ENCODE measurements at regions not wholly inside any gene's neighbourhood (a gene's known extent, or its start where the extent isn't known, plus 50 kb on each side); places are given as distances from the start of the nearest gene placed in this dataset.

DNA sequence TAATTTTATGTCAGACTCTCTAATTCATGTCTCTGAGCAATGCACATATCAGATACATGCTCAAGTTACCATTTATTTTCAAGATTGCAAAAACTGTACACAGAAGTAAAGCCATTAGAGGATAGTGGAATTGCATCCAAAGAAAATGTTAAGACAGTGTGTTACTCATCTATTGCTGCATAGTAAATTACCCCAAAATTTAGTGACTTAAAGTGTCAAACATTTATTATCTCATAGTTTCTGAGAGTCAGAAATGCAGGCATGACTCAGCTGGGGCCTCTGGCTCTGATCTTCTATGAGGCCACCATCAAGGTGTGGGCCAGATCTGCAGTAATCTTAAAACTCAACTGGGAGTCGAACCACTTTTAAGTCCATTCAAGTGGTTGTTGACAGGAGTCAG lies 275.2 kb downstream of the QDPR start:
- no peaks in the 10 kb centered on the region for H3K9me3 ChIP-seq (ENCODE audit: control insufficient read depth, low read depth, low read length)
- no peaks in the 10 kb centered on the region for H3K36me3 ChIP-seq (ENCODE audit: control insufficient read depth in 2 of 2, extremely low read depth in 1 of 2, insufficient read depth in 2 of 2, low read length in 2 of 2)
- no peaks in the 10 kb centered on the region for H3K9me1 ChIP-seq (ENCODE audit: control insufficient read depth, extremely low read depth, insufficient read depth, low read length)
- H3K4me1 ChIP-seq (ENCODE audit: control insufficient read depth, extremely low read depth, insufficient read depth, low read length), result no peaks in the 10 kb centered on the region
- no peak overlapping the region for H3K9ac ChIP-seq (ENCODE audit: control insufficient read depth, extremely low read depth, insufficient read depth, low read length)
- FAIRE-seq, result no peak
- H3K4me2 ChIP-seq (ENCODE audit: control insufficient read depth, extremely low read depth, insufficient read depth, low read depth, low read length), result no peak overlapping the region
- H3K27me3 ChIP-seq (ENCODE audit: control insufficient read depth, extremely low read depth, insufficient read depth, low read length), result no peaks in the 10 kb centered on the region
- H4K20me1 ChIP-seq (ENCODE audit: control insufficient read depth, extremely low read depth, insufficient read depth, low read length), result no peaks in the 10 kb centered on the region
- dilution Hi-C loops (cut with MboI; ENCODE audit: extremely low pct_ligation_motif_present, low sequenced_read_pairs), result no loop called here
- H3K4me3 ChIP-seq (ENCODE audit: control insufficient read depth in 2 of 3, extremely low read depth in 1 of 3, insufficient read depth in 2 of 3, low read depth in 1 of 3, low read length in 3 of 3), result no peak overlapping the region
- no peak for TF ChIP-seq EZH2 (IDR thresholded peaks at IDR 0.05; ENCODE audit: low read length)
- TF ChIP-seq, protein P1, sequence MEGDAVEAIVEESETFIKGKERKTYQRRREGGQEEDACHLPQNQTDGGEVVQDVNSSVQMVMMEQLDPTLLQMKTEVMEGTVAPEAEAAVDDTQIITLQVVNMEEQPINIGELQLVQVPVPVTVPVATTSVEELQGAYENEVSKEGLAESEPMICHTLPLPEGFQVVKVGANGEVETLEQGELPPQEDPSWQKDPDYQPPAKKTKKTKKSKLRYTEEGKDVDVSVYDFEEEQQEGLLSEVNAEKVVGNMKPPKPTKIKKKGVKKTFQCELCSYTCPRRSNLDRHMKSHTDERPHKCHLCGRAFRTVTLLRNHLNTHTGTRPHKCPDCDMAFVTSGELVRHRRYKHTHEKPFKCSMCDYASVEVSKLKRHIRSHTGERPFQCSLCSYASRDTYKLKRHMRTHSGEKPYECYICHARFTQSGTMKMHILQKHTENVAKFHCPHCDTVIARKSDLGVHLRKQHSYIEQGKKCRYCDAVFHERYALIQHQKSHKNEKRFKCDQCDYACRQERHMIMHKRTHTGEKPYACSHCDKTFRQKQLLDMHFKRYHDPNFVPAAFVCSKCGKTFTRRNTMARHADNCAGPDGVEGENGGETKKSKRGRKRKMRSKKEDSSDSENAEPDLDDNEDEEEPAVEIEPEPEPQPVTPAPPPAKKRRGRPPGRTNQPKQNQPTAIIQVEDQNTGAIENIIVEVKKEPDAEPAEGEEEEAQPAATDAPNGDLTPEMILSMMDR (optimal IDR thresholded peaks at IDR 0.05 in 1 of 3, IDR thresholded peaks at IDR 0.05 in 1 of 3, conservative IDR thresholded peaks at IDR 0.05 in 1 of 3; ENCODE audit: extremely low read depth in 1 of 3, insufficient read depth in 2 of 3, low read length in 3 of 3), result no peak
- H3K79me2 ChIP-seq (ENCODE audit: control insufficient read depth, insufficient read depth, low read length), result no peaks in the 10 kb centered on the region
- H2AFZ ChIP-seq (ENCODE audit: control insufficient read depth, low read length), result no peak overlapping the region
- no peak overlapping the region for H3K27ac ChIP-seq (ENCODE audit: control insufficient read depth, insufficient read depth, low read length)
- no peak for DNase-seq (ENCODE audit: low read depth, low spot score)

DNA sequence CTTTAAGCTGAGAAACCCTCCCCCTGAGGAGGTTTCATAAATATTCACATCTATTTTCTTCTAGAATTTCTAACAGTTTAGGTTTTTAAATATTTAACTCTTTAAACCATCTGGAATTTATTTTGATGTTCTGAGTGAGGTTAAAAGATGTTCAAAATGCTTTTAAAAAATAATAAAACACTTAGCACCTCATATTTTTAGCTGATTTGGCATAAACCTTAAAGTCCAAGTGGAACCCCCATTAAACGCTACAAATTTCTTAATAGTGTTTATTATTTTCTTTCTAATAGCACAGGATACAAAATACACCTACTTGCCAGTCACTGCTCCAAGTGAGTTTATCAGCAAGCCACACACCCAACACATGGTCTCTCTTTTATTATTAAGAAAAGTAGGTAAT lies 277.2 kb downstream of the QDPR start:
- Histone ChIP-seq H3K36me3 (ENCODE audit: control insufficient read depth in 2 of 2, extremely low read depth in 1 of 2, insufficient read depth in 2 of 2, low read length in 2 of 2) (no peaks in the 10 kb centered on the region), H3K4me2 (ENCODE audit: control insufficient read depth, extremely low read depth, insufficient read depth, low read depth, low read length) (no peak overlapping the region), H3K9me3 (ENCODE audit: control insufficient read depth, low read depth, low read length) (no peaks in the 10 kb centered on the region), H3K9me1 (ENCODE audit: control insufficient read depth, extremely low read depth, insufficient read depth, low read length) (no peaks in the 10 kb centered on the region), H3K27me3 (ENCODE audit: control insufficient read depth, extremely low read depth, insufficient read depth, low read length) (no peaks in the 10 kb centered on the region), H3K27ac (ENCODE audit: control insufficient read depth, insufficient read depth, low read length) (no peak overlapping the region), H3K4me3 (ENCODE audit: control insufficient read depth in 2 of 3, extremely low read depth in 1 of 3, insufficient read depth in 2 of 3, low read depth in 1 of 3, low read length in 3 of 3) (no peak overlapping the region), H4K20me1 (ENCODE audit: control insufficient read depth, extremely low read depth, insufficient read depth, low read length) (no peaks in the 10 kb centered on the region), H3K9ac (ENCODE audit: control insufficient read depth, extremely low read depth, insufficient read depth, low read length) (no peak overlapping the region), H2AFZ (ENCODE audit: control insufficient read depth, low read length) (no peak overlapping the region), H3K79me2 (ENCODE audit: control insufficient read depth, insufficient read depth, low read length) (no peaks in the 10 kb centered on the region), H3K4me1 (ENCODE audit: control insufficient read depth, extremely low read depth, insufficient read depth, low read length) (no peaks in the 10 kb centered on the region)
- no peak for FAIRE-seq
- no peak for TF ChIP-seq EZH2 (IDR thresholded peaks at IDR 0.05; ENCODE audit: low read length)
- TF ChIP-seq, protein P1 (optimal IDR thresholded peaks at IDR 0.05 in 1 of 3, IDR thresholded peaks at IDR 0.05 in 1 of 3, conservative IDR thresholded peaks at IDR 0.05 in 1 of 3; ENCODE audit: extremely low read depth in 1 of 3, insufficient read depth in 2 of 3, low read length in 3 of 3), result no peak
- no peak for DNase-seq (ENCODE audit: low read depth, low spot score)
- dilution Hi-C loops (cut with MboI; ENCODE audit: extremely low pct_ligation_motif_present, low sequenced_read_pairs), result no loop called here

Data from keratinocyte (primary cell).